ENCODE measurements at regions not wholly inside any gene's neighbourhood (a gene's known extent, or its start where the extent isn't known, plus 50 kb on each side); places are given as distances from the start of the nearest gene placed in this dataset.
"Not testable (repeated sequence)": the region's sequence is repeated elsewhere in the genome, so short reads cannot be mapped to it uniquely, and the experiment has no call there.

GRCh38 chr12:9304540-9304939, 96.3 kb upstream of the PZP start:
- DNase-seq = not testable (repeated sequence)

DNA sequence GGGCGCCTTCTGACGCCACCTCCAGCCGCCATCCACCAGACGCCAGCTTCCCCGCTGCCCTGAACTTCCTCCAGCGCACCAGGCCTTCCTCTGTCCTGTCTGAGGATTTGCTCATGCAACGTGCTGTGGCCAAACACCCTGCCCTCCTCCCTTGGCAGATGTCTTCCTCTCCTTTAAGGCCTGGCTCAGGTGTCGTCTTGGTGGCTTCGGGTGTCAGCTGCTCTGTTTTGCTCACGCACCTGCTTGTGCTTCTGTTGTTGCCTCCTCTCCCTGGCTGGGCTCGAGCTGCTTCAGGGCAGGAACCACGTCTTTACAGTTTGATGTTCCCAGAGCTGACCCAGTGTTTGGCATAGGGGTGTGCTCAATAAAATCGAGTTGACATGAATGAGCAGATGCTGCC, 87.7 kb upstream of the PZP start:
- DNase-seq = not testable (repeated sequence)

GRCh38 chr12:9294072-9294620, 86.0 kb upstream of the PZP start:
- DNase-seq = not testable (repeated sequence)

DNA sequence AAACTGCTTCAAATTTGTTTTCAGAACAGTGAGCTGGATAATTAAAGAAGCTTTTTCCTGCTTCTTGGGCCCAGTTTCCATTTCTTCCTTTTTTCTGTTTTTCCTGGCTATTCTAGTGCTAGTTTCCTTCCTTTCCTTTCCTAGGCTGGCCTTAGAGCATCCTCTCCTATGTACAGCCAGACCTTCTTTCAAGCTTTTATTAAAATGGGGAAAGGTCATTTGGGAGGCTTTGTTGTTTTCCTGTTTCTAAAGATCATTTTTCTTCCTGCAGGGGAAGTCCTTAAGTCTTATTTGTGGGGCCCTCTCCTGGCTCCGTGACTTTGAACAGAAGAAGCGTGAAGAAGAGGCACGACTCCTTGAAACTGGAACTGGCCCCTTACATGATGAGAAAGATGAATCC, 85.2 kb upstream of the PZP start:
- DNase-seq = not testable (repeated sequence)

GRCh38 chr12:9289984-9290383, 81.8 kb upstream of the PZP start:
- not testable (repeated sequence) for DNase-seq

DNA sequence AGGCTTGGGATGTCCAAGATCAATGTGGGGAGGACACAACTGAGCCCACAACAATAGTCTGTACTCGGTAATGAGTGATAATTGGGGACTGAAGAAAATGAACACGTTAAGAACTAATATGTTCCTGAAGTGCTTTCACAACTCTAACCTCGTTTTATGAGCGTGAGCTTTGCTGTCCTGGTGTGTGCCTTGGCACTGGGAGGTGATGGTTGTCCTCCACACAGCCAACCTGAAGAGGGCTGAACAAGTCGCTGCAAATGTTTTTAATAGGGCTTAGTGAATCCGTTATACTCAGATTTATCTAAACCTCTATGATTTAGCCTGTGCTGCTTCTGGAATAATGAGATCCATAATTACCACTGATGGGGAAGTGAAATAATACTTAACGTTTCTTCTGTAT, 76.5 kb upstream of the PZP start:
- DNase-seq = not testable (repeated sequence)

DNA sequence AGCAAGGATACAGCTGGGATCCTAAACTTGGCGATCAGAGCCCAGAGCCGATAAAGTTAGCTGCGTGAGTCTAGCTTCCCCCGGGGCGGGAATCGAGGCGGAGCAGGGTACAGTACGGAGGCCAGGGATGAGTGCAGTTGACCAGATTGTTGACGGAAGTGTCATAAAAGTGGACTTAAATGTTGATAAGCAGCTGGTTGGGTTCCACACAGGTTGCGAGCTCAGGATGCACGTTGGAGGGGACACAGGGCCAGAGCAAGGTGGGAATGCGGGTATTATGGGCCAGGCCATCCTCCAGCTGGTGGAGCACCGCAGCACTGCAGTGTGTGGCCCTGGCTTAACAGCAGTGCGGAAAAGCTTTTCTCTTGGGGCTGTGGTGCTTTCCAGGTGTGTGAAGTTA, 76.0 kb upstream of the PZP start:
- peak in 1 of 2 donors; percentile 32 for DNase-seq

- peak; percentile 64 to 90 for DNase-seq
Observed at GRCh38 chr12:9283346-9284095, 75.3 kb upstream of the PZP start.

- no peak for DNase-seq
Observed at GRCh38 chr12:9276990-9277389, 68.8 kb upstream of the PZP start.

GRCh38 chr12:9273276-9273675, 65.1 kb upstream of the PZP start:
- DNase-seq = no peak

- no peak for DNase-seq
Observed at GRCh38 chr12:9271875-9272274, 63.7 kb upstream of the PZP start.

DNA sequence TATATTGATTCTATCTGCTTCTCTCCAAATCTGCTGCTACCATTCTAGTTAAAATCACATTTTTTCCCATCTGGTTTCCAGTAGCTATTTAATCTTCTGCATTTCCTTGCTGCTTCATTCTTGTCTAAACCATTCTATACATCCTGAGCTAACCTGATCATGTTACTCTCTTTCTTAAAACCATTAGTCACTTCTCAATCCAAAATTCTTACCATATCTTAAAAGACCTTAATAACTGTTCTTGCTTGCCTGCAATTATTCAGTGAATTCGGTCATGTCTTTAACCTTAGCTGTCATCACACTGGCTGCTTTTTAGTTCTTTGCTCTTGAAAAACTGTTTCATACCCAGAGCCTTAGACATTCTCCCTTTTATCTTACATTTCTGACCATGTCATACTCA, 56.4 kb upstream of the PZP start:
- no peak for DNase-seq

GRCh38 chr12:9260931-9261330, 52.7 kb upstream of the PZP start:
- DNase-seq = no peak

DNA sequence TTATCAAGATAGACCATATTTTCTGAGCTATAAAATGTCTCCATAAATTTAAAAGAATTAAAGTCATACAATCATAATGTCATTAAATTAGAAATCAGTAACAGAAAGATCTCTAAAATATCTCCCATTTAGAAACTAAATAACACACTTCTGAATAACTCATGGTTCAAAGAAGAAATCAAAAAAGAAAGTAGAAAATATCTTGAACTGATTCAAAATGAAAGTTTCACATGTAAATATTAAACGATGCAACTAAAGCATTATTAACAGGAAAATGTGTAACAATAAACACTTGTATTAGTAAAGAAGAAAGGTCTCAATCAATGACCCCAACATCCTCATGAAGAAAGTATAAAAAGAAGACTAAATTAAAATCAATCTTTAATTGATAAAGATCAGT, 50.5 kb upstream of the PZP start:
- no peak for DNase-seq

Data from activated CD4-positive, alpha-beta T cell treated with anti-CD3 and anti-CD28 coated beads for 4 hours (primary cell).